ENCODE measurements at regions not wholly inside any gene's neighbourhood (a gene's known extent, or its start where the extent isn't known, plus 50 kb on each side); places are given as distances from the start of the nearest gene placed in this dataset.

DNA sequence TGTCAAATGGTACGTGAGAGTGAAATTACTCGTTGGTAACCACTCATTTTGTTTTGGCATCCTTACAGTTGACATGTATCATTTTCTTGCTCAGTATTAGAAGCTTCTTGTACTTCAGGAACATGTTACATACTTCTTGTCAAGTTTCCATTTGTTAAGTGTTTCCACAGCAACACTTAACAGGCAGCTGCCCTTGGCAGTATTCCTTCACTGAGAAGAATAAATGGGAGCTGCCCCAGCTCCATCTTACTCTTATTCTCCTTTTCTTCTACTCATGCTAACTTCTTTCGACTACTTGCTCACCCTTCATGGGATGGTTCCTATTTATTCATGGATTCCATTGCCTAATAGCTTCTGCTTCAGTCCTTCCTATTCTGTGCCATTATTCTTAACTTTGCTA is 60.1 kb upstream of the TUBA3E start:
- no peak overlapping the region for H2BK120ac ChIP-seq (ENCODE audit: low read depth, low read length, poor library complexity, severe bottlenecking)
- H3K27ac Mint-ChIP-seq, result no peak overlapping the region
- H3K56ac ChIP-seq (ENCODE audit: insufficient read length, low read depth, low read length), result no peak overlapping the region
- H3K4me1 Mint-ChIP-seq, result peaks cover 7 to 17% of the 10 kb centered on the region in 2 experiments; a peak in 3 of 4 replicates
- no peak overlapping the region for H3K27ac ChIP-seq (ENCODE audit: insufficient read length, low read depth, low read length)
- no peaks in the 10 kb centered on the region for H3K79me2 ChIP-seq (ENCODE audit: insufficient read depth, low read length)
- no peak overlapping the region for H3K23ac ChIP-seq (ENCODE audit: insufficient read length, low read depth, low read length)
- H3K9me3 Mint-ChIP-seq, result no peaks in the 10 kb centered on the region
- no peak overlapping the region for H3T11ph ChIP-seq (ENCODE audit: low read length)
- no peak overlapping the region for H2BK15ac ChIP-seq (ENCODE audit: low read depth, low read length)
- no peak overlapping the region for H2AFZ ChIP-seq (ENCODE audit: low read length)
- H3K27me3 ChIP-seq (ENCODE audit: insufficient read depth, low read length), result no peaks in the 10 kb centered on the region
- no peaks in the 10 kb centered on the region for H3K4me1 ChIP-seq (ENCODE audit: insufficient read depth, low read length)
- H4K5ac ChIP-seq (ENCODE audit: insufficient read length, low read depth, low read length), result no peak overlapping the region
- H2BK12ac ChIP-seq (ENCODE audit: insufficient read length, low read depth, low read length), result no peak overlapping the region
- no peaks in the 10 kb centered on the region for H3K23me2 ChIP-seq (ENCODE audit: insufficient read length, low read depth, low read length, poor library complexity, severe bottlenecking)
- H3K4me3 Mint-ChIP-seq, result no peak overlapping the region
- TF ChIP-seq, protein P1, sequence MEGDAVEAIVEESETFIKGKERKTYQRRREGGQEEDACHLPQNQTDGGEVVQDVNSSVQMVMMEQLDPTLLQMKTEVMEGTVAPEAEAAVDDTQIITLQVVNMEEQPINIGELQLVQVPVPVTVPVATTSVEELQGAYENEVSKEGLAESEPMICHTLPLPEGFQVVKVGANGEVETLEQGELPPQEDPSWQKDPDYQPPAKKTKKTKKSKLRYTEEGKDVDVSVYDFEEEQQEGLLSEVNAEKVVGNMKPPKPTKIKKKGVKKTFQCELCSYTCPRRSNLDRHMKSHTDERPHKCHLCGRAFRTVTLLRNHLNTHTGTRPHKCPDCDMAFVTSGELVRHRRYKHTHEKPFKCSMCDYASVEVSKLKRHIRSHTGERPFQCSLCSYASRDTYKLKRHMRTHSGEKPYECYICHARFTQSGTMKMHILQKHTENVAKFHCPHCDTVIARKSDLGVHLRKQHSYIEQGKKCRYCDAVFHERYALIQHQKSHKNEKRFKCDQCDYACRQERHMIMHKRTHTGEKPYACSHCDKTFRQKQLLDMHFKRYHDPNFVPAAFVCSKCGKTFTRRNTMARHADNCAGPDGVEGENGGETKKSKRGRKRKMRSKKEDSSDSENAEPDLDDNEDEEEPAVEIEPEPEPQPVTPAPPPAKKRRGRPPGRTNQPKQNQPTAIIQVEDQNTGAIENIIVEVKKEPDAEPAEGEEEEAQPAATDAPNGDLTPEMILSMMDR (conservative IDR thresholded peaks at IDR 0.05), result no peak
- no peak overlapping the region for H4K8ac ChIP-seq (replicated peaks; ENCODE audit: insufficient read length, low read depth, low read length)
- H3K9me3 ChIP-seq (ENCODE audit: control insufficient read depth, low read depth, low read length), result no peaks in the 10 kb centered on the region
- H4K91ac ChIP-seq (ENCODE audit: insufficient read length, low read depth, low read length), result no peak overlapping the region
- no peak overlapping the region for H2AK5ac ChIP-seq (ENCODE audit: insufficient read length, low read length)
- no peaks in the 10 kb centered on the region for H3K36me3 Mint-ChIP-seq (ENCODE audit: insufficient read depth in 1 of 3, low read depth in 3 of 3)
- H3K4me2 ChIP-seq (ENCODE audit: insufficient read depth, insufficient read length, low read length), result no peak overlapping the region
- no peak overlapping the region for H2BK20ac ChIP-seq (ENCODE audit: low read depth, low read length, poor library complexity, severe bottlenecking)
- H4K20me1 ChIP-seq (ENCODE audit: control insufficient read depth, insufficient read depth, insufficient read length), result no peaks in the 10 kb centered on the region
- H3K9ac ChIP-seq (ENCODE audit: extremely low read depth, insufficient read length, low read length), result no peak overlapping the region
- no peak overlapping the region for H2BK5ac ChIP-seq (ENCODE audit: insufficient read length, low read length)
- H3K14ac ChIP-seq (ENCODE audit: insufficient read depth, low read length), result no peak overlapping the region
- no CpG with 5 or more reads among the region's 3 CpGs for WGBS (ENCODE audit: extremely low coverage, insufficient read length, low lambda C conversion rate)
- peaks cover 5% of the 10 kb centered on the region for H3K27me3 Mint-ChIP-seq (ENCODE audit: low read depth)
- H3K18ac ChIP-seq (ENCODE audit: insufficient read length, low read depth, low read length), result no peak overlapping the region
- no peak overlapping the region for H3K4ac ChIP-seq (ENCODE audit: low read depth, low read length)
- no peak for DNase-seq
- no peaks in the 10 kb centered on the region for H3K79me1 ChIP-seq (ENCODE audit: insufficient read depth, low read depth, low read length, poor library complexity, severe bottlenecking)

All from H9 (cell line).